ENCODE measurements at regions not wholly inside any gene's neighbourhood (a gene's known extent, or its start where the extent isn't known, plus 50 kb on each side); places are given as distances from the start of the nearest gene placed in this dataset.

DNA sequence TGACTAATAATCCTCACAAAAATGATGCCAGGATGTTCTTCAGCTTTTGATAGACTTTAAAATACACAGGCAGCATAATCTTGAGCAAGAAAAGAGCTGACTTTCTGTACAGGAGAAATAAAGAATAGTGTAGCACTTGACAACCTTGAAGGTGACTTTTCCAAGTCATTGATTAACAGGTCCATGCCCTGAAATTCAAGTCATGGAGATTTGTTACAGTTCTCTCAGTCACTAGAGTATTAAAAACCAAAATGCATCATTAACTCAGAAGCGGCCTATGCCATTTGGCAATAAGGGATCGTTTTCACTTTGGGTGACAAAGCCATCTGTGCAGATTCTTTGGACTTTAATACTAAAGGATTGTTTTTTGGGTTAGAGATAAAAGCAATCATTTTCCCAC, 692.7 kb upstream of the SGO1 start:
- TF ChIP-seq, protein P1, sequence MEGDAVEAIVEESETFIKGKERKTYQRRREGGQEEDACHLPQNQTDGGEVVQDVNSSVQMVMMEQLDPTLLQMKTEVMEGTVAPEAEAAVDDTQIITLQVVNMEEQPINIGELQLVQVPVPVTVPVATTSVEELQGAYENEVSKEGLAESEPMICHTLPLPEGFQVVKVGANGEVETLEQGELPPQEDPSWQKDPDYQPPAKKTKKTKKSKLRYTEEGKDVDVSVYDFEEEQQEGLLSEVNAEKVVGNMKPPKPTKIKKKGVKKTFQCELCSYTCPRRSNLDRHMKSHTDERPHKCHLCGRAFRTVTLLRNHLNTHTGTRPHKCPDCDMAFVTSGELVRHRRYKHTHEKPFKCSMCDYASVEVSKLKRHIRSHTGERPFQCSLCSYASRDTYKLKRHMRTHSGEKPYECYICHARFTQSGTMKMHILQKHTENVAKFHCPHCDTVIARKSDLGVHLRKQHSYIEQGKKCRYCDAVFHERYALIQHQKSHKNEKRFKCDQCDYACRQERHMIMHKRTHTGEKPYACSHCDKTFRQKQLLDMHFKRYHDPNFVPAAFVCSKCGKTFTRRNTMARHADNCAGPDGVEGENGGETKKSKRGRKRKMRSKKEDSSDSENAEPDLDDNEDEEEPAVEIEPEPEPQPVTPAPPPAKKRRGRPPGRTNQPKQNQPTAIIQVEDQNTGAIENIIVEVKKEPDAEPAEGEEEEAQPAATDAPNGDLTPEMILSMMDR (IDR thresholded peaks at IDR 0.05; ENCODE audit: poor library complexity, severe bottlenecking), result no peak
- TF ChIP-seq, protein P2, sequence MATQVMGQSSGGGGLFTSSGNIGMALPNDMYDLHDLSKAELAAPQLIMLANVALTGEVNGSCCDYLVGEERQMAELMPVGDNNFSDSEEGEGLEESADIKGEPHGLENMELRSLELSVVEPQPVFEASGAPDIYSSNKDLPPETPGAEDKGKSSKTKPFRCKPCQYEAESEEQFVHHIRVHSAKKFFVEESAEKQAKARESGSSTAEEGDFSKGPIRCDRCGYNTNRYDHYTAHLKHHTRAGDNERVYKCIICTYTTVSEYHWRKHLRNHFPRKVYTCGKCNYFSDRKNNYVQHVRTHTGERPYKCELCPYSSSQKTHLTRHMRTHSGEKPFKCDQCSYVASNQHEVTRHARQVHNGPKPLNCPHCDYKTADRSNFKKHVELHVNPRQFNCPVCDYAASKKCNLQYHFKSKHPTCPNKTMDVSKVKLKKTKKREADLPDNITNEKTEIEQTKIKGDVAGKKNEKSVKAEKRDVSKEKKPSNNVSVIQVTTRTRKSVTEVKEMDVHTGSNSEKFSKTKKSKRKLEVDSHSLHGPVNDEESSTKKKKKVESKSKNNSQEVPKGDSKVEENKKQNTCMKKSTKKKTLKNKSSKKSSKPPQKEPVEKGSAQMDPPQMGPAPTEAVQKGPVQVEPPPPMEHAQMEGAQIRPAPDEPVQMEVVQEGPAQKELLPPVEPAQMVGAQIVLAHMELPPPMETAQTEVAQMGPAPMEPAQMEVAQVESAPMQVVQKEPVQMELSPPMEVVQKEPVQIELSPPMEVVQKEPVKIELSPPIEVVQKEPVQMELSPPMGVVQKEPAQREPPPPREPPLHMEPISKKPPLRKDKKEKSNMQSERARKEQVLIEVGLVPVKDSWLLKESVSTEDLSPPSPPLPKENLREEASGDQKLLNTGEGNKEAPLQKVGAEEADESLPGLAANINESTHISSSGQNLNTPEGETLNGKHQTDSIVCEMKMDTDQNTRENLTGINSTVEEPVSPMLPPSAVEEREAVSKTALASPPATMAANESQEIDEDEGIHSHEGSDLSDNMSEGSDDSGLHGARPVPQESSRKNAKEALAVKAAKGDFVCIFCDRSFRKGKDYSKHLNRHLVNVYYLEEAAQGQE (IDR thresholded peaks at IDR 0.05; ENCODE audit: borderline replicate concordance), result no peak
- no peak for TF ChIP-seq POLR2AphosphoS5 (IDR thresholded peaks at IDR 0.05)

Measured in neural cell (in vitro differentiated cells).